Fibroblast of villous mesenchyme (primary cell): ENCODE measurements at regions not wholly inside any gene's neighbourhood (a gene's known extent, or its start where the extent isn't known, plus 50 kb on each side); places are given as distances from the start of the nearest gene placed in this dataset.
"Not testable (repeated sequence)": the region's sequence is repeated elsewhere in the genome, so short reads cannot be mapped to it uniquely, and the experiment has no call there.

ENCODE experiments used
- DNase-seq: peaks from one replicate; pipeline ENCODE4 v3.0.0-alpha.2; 2010; ENCODE audit warnings: low read depth
- H3K4me3 ChIP-seq: 2 replicates; pipeline ENCODE4 v1.5.1; 2011; ENCODE audit warnings: low read depth, mild to moderate bottlenecking, low read length
- TF ChIP-seq, protein P1 (sequence below): IDR thresholded peaks from 2 replicates; pipeline ENCODE4 v1.5.1; 2012; ENCODE audit warnings: low read depth, mild to moderate bottlenecking, low read length; ENCODE audit not compliant: insufficient read depth

DNA sequence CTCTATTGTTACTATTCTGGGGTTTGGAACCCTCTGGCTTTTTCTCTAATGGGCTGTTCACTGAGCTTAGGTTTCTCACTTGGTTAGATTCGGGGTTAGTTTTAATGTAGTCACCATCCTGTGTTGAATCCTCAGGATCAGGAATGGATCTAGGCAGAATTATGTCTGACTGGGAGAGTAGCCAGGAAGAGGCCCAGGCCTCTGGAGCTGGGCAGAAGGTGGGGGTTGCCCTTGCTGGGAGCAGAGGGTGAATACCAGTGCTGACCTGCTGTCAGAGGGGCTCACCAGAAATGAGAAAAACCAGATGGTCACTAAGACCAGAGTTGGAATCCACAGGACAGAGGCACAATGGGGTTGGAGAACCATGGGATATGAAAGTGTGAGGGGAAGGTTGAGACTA lies 126.6 kb upstream of the SLC4A4 start:
- DNase-seq: peak; percentile 57
- no peak overlapping the region for H3K4me3 ChIP-seq
- TF ChIP-seq, protein P1, sequence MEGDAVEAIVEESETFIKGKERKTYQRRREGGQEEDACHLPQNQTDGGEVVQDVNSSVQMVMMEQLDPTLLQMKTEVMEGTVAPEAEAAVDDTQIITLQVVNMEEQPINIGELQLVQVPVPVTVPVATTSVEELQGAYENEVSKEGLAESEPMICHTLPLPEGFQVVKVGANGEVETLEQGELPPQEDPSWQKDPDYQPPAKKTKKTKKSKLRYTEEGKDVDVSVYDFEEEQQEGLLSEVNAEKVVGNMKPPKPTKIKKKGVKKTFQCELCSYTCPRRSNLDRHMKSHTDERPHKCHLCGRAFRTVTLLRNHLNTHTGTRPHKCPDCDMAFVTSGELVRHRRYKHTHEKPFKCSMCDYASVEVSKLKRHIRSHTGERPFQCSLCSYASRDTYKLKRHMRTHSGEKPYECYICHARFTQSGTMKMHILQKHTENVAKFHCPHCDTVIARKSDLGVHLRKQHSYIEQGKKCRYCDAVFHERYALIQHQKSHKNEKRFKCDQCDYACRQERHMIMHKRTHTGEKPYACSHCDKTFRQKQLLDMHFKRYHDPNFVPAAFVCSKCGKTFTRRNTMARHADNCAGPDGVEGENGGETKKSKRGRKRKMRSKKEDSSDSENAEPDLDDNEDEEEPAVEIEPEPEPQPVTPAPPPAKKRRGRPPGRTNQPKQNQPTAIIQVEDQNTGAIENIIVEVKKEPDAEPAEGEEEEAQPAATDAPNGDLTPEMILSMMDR: no peak

DNA sequence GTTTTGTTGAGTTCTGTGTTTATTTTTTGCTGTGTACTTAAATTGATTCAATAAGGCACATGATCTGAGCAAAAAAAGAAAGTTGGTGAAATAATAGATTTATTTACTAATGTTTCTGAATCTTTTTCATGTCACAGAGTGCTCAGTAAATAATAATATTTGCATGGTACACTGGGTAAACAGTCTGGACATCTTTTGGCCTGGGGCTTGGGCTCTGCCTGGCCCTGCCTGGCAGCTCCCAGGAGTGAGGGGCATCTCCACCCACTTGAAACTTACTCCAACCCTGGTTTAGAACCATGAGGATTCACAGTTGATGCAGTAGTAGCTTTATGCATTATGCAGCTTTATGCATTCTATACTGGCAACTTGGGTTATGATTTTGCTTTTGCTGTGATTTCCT lies 124.2 kb upstream of the SLC4A4 start:
- DNase-seq: no peak
- no peak overlapping the region for H3K4me3 ChIP-seq
- TF ChIP-seq, protein P1: no peak

DNA sequence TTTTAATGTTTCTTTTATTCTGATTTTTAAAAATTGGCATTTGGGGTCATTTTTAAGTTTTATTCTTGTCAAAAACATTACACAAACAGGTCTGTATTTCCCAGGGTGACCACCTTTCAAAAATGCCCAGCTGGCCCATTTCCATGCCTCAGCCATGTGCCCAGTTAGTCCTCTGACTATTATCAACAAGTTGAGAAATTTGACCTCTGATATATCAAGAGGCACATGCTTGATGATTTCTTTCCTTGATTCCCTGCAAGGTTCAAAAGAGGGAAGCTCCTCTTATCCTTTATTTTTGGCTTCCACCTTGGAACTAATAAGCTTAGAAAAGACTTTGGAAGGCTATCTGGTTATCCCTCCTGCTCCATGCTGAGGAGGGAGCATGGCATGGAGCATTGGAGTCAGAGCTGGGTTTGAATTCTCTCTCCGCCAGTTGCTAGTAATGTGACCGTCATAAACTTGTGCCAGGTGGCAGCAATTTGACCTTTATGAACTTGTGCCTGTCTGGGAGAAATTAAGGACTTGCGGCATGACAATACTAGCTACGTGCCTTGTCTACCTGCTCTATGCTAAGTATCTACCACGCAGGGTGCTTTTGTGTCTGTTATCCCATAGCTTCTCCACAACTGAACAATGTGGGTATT lies 122.4 kb upstream of the SLC4A4 start:
- TF ChIP-seq, protein P1: no peak
- no peak for DNase-seq
- H3K4me3 ChIP-seq: no peak overlapping the region

DNA sequence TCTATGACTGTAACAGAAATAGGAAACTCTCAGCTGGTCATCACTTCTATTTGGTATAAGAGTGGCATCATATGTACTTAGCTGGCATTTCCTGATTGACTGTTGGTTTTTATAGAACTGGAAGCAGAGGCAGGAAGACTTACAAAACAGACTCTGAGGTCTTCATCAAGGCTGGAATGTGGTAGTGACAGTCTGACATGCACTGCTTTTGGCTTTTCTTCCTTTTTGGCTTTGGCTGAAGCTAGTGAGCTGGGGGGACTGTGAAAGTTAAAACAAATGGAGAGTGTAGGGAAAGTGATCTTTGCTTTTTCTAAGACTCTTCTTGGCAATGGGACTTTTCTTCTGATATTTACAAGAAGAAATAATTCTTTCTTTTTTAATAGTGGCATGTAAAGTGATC lies 121.1 kb upstream of the SLC4A4 start:
- H3K4me3 ChIP-seq: no peak overlapping the region
- no peak for DNase-seq
- TF ChIP-seq, protein P1: no peak

- not testable (repeated sequence) for H3K4me3 ChIP-seq
Measured at GRCh38 chr4:71220848-71221247, 118.0 kb upstream of the SLC4A4 start.

GRCh38 chr4:71221510-71222466 lies 117.0 kb upstream of the SLC4A4 start:
- no peak for DNase-seq
- TF ChIP-seq, protein P1: no peak
- no peak overlapping the region for H3K4me3 ChIP-seq

More at GRCh38 chr4:71220848-71221247, 118.0 kb upstream of the SLC4A4 start:
- not testable (repeated sequence) for DNase-seq

DNA sequence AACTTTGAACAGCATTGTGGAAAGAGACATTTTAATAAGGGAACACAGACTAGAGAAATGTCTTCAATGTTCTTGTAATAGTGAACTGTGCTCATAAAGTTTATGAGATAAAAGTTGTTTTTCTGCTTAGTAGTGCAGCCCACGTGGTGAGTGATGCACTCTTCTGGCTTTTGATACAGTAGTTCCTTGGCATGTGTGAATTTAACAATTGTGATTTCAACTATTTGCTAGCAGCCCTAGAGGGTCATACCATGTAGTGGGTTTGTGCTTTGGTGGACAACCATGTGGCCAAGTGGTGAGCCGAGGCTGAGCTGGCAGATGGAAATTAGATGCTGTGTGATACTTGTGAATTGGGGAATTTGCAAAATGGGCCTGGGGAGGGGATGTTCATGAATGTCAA lies 116.2 kb upstream of the SLC4A4 start:
- TF ChIP-seq, protein P1: no peak
- no peak for DNase-seq
- no peak overlapping the region for H3K4me3 ChIP-seq
